HG03175 (cell line): ENCODE measurements at regions not wholly inside any gene's neighbourhood (a gene's known extent, or its start where the extent isn't known, plus 50 kb on each side); places are given as distances from the start of the nearest gene placed in this dataset.

Source experiments
- ATAC-seq: cut with Tn5 transposase; IDR thresholded peaks from one replicate; pipeline ENCODE4 v1.9.1; 2021; ENCODE audit warnings: mild to moderate bottlenecking, moderate library complexity; ENCODE audit not compliant: unreplicated experiment

DNA sequence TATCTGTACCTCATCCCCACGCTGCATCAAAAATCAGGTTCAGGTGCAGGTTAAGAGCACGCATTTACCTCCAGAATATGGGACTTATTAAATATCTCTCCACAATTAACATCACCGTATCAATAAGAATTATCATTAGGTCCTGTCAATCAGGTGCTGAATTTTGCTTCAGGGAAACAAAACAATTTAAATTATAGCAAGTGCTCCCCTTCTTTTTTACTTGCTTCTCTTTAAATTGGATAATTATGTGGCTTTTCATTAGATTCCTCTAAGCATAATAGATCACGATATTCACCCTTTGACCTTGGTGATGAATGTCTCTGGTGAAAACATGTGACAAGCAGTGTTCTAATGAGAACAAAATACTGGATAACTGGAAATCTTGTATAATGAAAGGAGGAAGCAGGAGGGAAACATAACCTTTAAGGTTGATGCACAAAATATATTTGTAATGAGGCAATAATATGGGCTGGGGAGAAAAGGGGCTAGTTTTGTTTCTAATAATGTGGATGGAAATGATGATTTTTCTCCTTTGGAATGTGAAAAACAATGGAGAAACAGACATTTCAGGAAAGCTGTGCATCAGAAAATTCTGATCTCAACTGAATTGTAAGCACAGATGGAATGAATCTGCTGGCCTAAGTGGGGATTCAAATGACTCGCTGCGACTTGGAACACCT, 166.9 kb downstream of the SNX10 start:
- ATAC-seq, result no peak

DNA sequence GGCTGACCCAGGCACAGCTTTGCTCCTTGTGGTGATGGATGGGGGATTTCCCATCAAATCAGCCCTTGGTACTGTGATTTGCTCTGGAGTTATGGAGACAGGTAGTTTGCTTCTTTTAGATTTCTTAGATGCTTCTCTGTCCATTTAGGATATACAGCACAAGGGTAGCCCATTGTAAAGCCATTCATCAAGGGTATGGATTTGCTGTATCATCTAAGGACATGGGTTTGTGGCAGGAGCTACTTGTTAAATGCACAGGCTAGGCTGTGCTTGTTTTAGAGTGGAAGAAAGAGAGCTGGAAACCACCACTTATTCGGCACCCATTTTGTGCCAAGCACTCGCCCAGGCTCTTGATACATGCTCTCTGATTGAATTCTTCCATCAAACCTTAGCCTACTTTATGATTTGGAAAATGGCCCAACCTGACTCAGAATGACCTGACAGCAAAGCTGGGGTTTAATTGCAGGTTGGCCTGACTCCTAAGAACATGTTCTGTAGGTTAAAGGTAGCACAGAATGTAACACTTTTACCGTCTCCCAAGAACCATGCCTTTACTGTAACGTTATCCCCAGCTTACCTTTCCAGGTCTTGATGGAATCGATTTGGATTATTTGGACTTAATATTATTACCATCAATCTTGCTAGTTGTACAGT, 168.0 kb downstream of the SNX10 start:
- no peak for ATAC-seq

GRCh38 chr7:26460351-26461085, 168.9 kb downstream of the SNX10 start:
- no peak for ATAC-seq

- ATAC-seq, result no peak
Observed at GRCh38 chr7:26461518-26461917, 169.9 kb downstream of the SNX10 start.

- no peak for ATAC-seq
Observed at GRCh38 chr7:26466007-26466406, 174.3 kb downstream of the SNX10 start.

DNA sequence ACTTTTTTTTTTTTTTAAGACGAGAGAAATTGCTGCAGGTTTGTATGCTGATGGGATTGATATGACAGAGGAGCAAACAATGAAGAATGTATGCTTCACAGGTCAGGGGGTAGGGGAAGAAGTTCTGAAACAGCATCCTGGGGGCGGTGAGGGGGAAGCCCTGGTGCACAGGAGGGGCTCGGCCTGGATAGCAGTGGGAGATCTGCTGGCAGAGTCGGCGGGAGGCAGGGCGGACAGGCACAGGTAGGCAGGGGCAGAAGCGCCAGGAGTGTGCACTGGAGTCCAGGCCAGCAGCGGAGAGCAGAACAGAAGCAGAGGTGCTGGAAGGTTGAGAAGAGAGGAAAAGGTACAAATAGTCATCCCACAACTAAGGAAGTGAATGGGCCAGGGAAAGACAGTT, 175.4 kb downstream of the SNX10 start:
- no peak for ATAC-seq

- ATAC-seq, result no peak
Observed at GRCh38 chr7:26467541-26467940, 175.9 kb downstream of the SNX10 start.

DNA sequence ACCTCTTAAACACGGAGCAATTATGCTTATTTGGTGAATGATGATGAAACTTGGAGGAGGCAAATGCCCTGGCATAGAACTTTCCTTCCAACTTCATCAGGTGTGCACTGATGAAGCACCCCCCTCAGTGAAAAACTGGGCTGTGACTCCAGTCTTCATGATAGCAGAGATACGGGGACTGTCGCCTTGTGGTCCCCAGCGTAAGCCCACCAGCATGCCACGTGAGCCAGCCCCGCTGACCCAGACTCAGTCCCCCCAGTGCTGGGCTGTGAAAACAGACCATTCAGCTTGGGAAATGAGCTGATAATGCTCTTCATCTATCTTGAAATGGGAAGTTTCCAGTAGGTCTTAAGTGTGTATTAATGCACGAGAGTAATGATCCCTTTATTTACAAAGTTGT, 177.0 kb downstream of the SNX10 start:
- no peak for ATAC-seq

GRCh38 chr7:26469188-26469587, 177.5 kb downstream of the SNX10 start:
- no peak for ATAC-seq

DNA sequence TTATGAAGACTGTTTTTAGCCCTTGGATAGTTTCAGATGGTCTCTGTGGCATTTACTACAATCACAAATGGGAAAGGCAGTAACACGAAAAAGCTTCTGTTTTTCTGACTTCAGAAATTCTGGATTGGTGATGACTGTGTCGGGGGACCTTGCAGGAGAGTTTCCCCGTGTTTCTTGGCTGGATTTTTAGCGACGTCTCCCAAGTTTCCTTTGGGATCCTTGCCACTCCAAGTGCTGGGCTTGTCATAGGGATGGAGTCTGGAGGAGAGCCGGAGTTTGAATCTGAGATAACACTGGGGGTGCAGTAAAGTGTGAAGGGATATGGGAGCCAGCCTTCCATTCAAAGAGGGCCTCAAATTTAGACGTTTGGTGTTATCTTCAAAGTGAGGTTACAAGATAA, 179.0 kb downstream of the SNX10 start:
- ATAC-seq, result no peak

DNA sequence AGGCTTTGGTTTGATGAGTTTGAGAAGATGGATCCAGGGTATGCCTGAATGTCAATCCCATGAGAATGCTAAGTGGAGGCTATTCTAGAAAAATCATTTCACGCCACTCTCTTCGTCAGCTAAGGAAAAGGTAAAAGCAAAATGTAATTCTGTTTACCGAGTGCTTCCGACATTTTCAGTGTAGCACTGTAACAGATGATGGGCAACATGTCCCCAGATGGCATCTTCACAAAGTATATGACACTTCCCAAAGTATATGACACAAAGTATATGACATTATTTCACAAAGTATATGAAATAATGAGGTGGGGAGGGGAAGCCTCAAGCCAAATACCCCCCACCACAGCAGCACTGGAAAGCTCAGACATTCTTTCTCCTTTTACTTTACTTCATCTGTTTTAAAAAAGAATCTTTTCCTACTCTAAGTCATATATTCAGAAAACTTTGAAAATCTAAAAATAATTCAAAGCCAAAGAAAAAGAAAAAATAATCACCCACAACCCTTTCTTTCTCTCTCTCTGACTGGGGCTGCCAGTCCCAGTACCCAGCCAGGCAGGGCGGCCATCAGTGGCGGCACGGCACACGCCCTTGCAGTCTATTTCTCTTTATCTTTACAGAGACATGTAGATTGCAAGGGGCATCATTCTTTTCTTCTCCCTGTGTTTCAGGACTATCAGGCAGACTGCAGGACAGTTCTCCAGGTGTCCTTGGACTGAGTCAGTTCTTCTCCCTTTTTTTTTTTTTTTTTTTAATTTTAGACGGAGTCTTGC, 179.8 kb downstream of the SNX10 start:
- ATAC-seq, result no peak

DNA sequence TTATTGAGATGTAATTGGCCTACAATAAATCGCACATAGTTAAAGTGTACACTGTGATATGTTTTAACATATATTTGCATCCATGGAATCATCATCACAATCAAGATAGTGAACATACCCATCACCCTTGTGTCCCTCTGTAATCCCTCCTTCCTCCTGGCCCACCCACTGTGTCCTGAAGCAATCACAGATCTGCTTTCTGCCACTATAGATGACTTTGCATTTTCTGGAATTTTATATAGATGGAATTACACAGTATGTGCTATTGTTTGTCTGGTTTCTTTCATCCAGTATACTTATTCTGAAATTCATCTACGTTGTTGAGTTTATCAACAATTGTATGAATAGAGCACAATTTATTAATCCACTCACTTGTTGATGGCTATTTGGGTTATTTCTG, 181.3 kb downstream of the SNX10 start:
- no peak for ATAC-seq

- ATAC-seq, result no peak
Observed at GRCh38 chr7:26476271-26476670, 184.6 kb downstream of the SNX10 start.

DNA sequence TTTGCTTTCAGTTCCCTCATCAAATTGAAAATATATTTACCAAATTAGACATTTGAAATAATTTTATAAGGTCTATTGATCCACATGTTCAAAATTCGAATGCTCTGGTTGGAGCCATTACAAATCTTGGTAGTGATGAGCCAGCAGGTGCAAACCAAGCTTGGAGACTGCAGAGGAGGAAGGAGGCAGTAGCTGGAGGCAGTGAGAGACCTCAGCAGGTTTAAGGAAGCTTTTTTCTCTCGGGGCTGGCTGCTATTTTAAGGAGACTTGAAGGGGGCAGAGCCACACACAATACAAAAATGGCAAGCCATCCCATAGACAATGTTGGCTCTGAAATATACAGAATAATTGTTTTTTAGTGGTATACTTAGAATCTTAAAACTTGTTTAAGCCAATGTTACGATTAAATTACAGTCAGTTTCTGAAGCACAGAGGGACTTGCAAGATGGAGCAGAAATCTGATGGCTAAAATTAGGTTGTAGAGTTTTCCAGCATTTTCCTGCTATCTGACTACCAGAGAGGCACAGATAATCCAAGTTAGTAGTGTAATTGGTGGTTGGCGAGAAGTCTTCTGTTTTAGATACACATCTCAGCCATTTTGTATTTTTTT, 185.8 kb downstream of the SNX10 start:
- no peak for ATAC-seq

GRCh38 chr7:26478550-26478949, 186.9 kb downstream of the SNX10 start:
- ATAC-seq, result no peak

GRCh38 chr7:26479581-26479980, 187.9 kb downstream of the SNX10 start:
- no peak for ATAC-seq

DNA sequence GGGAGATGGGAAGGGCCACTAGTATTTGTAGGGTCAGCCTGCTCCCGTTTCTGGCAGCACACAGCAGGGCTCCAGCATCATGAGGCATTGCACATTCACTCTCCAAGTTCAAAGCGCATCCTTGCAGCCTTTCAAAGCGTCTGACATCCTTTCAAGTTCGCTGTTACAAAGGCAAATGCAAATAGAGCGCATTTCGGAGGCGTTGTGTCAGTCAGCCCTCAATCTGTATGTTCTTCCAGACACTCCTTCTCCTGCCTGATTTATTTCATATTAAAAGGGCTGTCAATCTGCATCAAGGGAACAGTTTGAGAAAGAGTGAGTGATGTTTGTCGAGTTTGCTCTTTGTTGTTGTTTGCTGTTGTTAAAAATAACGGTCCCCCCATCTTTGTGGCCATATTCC, 188.5 kb downstream of the SNX10 start:
- no peak for ATAC-seq

- ATAC-seq, result no peak
Observed at GRCh38 chr7:26482927-26483326, 191.3 kb downstream of the SNX10 start.

DNA sequence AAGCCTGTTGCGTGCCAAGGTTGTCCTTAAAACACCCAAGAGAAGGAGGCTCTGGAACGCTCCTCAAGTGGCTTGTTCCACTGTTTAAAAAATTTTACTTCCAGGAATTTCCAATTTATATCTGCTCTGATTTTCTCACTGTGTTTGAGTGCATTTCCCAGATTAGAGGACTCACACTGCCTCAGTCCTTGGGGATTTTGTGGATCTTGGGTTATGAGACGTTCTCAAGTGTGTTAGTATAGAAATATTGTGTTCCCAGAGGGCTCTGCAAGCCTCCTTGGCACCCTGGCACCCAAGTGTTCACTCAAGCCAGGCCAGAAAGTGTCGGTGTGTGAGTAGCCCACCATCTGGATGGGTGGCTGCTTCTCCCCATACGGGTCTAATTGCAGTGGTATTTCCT, 192.2 kb downstream of the SNX10 start:
- no peak for ATAC-seq

DNA sequence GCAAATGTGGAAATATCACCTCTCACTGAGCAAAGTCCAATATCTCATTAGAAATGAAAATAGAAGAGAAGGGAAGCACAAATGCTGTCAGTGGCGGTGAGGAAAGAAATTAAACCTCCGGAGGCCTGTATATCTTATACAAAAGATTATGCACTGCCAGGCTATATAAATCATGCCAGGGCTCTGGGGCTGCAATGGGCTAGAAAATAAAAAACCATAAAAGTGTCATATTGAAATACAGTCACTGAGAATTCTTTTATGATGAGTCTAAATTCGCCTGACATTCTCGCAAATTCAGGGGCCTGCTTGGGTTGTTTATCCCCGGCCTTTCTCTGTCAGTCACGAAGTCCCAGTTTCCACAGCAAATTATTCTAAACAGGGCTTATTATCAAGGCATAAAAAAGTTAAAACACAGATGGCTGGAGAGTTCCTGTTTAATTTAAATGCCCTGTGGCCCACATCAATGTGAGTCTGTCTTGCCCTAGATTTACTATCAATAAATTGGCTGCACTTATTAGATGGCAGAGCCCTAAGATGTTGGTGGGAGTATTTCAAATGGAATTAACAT, 193.8 kb downstream of the SNX10 start:
- ATAC-seq, result no peak

DNA sequence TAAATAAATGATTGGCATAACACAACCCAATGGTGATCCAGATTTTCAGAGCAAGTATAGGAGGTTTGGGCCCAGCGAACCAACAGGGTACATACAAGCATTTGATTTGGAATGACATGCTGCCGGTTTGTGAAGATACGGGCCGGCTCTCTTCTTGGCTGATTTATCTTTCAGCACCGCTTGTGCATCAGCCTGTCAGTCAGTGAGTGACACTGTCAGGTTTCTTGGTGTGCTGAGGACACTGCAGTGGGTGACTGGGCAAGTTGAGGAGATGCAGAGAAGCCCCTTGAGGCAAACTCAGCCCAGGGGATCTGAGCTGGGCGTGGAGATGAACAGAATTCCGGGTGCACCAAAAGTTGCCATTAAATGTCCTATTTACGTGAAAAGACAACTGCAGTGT, 194.5 kb downstream of the SNX10 start:
- no peak for ATAC-seq
